ENCODE measurements at regions not wholly inside any gene's neighbourhood (a gene's known extent, or its start where the extent isn't known, plus 50 kb on each side); places are given as distances from the start of the nearest gene placed in this dataset.

DNA sequence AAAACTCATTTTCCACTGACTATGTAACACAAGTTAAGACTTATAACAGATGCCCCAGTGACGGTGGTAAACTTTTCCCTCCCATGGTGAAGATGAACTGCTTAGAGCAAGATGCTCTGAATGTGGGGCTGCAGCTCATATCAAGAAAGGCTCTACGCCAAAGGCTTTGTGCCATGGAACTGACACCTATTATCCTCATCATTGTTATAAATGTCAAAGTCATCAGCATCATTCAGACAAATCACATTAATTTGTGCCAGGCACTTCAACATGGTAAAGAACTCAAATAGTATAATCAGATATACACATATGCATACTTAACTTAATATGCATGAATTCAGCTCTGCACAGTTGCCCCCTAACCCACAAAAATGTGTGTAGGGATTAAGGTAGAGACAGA is 305.9 kb upstream of the ATP10B start:
- TF ChIP-seq EZH2 (IDR thresholded peaks at IDR 0.05; ENCODE audit: insufficient read depth, poor library complexity, severe bottlenecking) (no peak), EZH2phosphoT487 (IDR thresholded peaks at IDR 0.05; ENCODE audit: insufficient read depth, low read depth) (no peak)

All from GM23248 (cell line).